Upper lobe of left lung (tissue), 6 donors: ENCODE measurements at regions not wholly inside any gene's neighbourhood (a gene's known extent, or its start where the extent isn't known, plus 50 kb on each side); places are given as distances from the start of the nearest gene placed in this dataset.

Source experiments
- ATAC-seq, 2 donors: fragments of 200-7000 bp; cut with Tn5 transposase; one replicate each; pipeline ENCODE4 v1.9.1; 2022; ENCODE audit warnings: mild to moderate bottlenecking in 2 of 2, moderate library complexity in 2 of 2; ENCODE audit not compliant: low FRiP score in 2 of 2
- DNase-seq, 2 donors: peaks; one replicate each; pipeline ENCODE4 v3.0.0-alpha.2; 2019 to 2020
- H3K27ac ChIP-seq, 4 donors: fragments of 200-600 bp; sonication (generic); one replicate each; pipeline ENCODE4 v1.5.1; 2016 to 2019
- H3K27me3 ChIP-seq, 4 donors: fragments of 200-600 bp; sonication (generic); one replicate each; pipeline ENCODE4 v1.5.1; 2017 to 2019
- H3K36me3 ChIP-seq, 4 donors: fragments of 200-600 bp; sonication (generic); one replicate each; pipeline ENCODE4 v1.5.1; 2016 to 2019
- H3K4me1 ChIP-seq, 4 donors: fragments of 200-600 bp; sonication (generic); one replicate each; pipeline ENCODE4 v1.5.1; 2018 to 2019
- H3K4me3 ChIP-seq, 4 donors: fragments of 200-600 bp; sonication (generic); one replicate each; pipeline ENCODE4 v1.5.1; 2017 to 2019; ENCODE audit warnings: mild to moderate bottlenecking in 2 of 4, moderate library complexity in 1 of 4
- H3K9me3 ChIP-seq, 4 donors: fragments of 200-600 bp; sonication (generic); one replicate each; pipeline ENCODE4 v1.5.1; 2018 to 2019
- CTCF ChIP-seq, 6 experiments: fragments of 450-650 bp in 4 of 6; fragments of 200-600 bp in 2 of 6; sonication (generic) in 2 of 6; IDR thresholded peaks; one replicate each; pipeline ENCODE4 v1.5.1; 2016 to 2019; ENCODE audit warnings: antibody characterized with exemption in 6 of 6
- EP300 ChIP-seq, 4 donors: sonication (generic); formaldehyde crosslinking; IDR thresholded peaks; one replicate each; pipeline ENCODE4 v1.5.1; 2017; ENCODE audit warnings: antibody characterized with exemption in 4 of 4, control low read depth in 2 of 4
- POLR2A ChIP-seq, 4 donors: fragments of 450-650 bp; IDR thresholded peaks; one replicate each; pipeline ENCODE4 v1.5.1; 2016 to 2017; ENCODE audit warnings: antibody characterized with exemption in 4 of 4, mild to moderate bottlenecking in 2 of 4
- POLR2AphosphoS5 ChIP-seq, 2 donors: sonication (generic); formaldehyde crosslinking; IDR thresholded peaks; one replicate each; pipeline ENCODE4 v1.5.1; 2017; ENCODE audit warnings: antibody characterized with exemption in 2 of 2
- WGBS, 2 donors: methylation state at CpG; one replicate each; pipeline ENCODE4 v1.1.5; 2017 to 2018; 5-methylcytosine and 5-hydroxymethylcytosine counted together
- donor health status: DM: no; HTN: no; CAD: no; lungs with moderate emphysema.
- donor health status: DM: no; HTN: yes; CAD: no; lungs with severe emphysema.

- ATAC-seq, result no peak
- no peaks in the 10 kb centered on the region for H3K27me3 ChIP-seq
- 72% methylated on average over 6 of the region's 6 CpGs for WGBS, 2 donors
- no peak overlapping the region for H3K27ac ChIP-seq
- no peaks in the 10 kb centered on the region for H3K36me3 ChIP-seq
- no peak for DNase-seq
- no peaks in the 10 kb centered on the region for H3K9me3 ChIP-seq
- no peak overlapping the region for H3K4me3 ChIP-seq
- TF ChIP-seq POLR2A (IDR thresholded peaks at IDR 0.05), result no peak
- no peak for TF ChIP-seq POLR2AphosphoS5 (IDR thresholded peaks at IDR 0.05)
- TF ChIP-seq EP300 (IDR thresholded peaks at IDR 0.05), result no peak
- TF ChIP-seq CTCF (IDR thresholded peaks at IDR 0.05), result no peak
- no peaks in the 10 kb centered on the region for H3K4me1 ChIP-seq
These were observed 408.7 kb downstream of the CNTN6 start for GRCh38 chr3:1501406-1502115.

- Histone ChIP-seq H3K27me3 (no peaks in the 10 kb centered on the region), H3K36me3 (no peaks in the 10 kb centered on the region), H3K4me1 (no peaks in the 10 kb centered on the region), H3K27ac (no peak overlapping the region), H3K9me3 (no peaks in the 10 kb centered on the region), H3K4me3 (no peak overlapping the region)
- WGBS, 2 donors, result 40 to 64% methylated on average over 1 of the region's 1 CpG
- TF ChIP-seq POLR2A (IDR thresholded peaks at IDR 0.05) (no peak), POLR2AphosphoS5 (IDR thresholded peaks at IDR 0.05) (no peak), CTCF (IDR thresholded peaks at IDR 0.05) (no peak), EP300 (IDR thresholded peaks at IDR 0.05) (no peak)
- no peak for ATAC-seq
- DNase-seq, result no peak
These were observed 413.3 kb downstream of the CNTN6 start for GRCh38 chr3:1506090-1506489.

- TF ChIP-seq POLR2A (IDR thresholded peaks at IDR 0.05), result no peak
- TF ChIP-seq EP300 (IDR thresholded peaks at IDR 0.05), result no peak
- no peak for TF ChIP-seq CTCF (IDR thresholded peaks at IDR 0.05)
- TF ChIP-seq POLR2AphosphoS5 (IDR thresholded peaks at IDR 0.05), result no peak
- 49 to 54% methylated on average over 3 of the region's 3 CpGs for WGBS, 2 donors
- H3K4me1 ChIP-seq, result no peaks in the 10 kb centered on the region
- no peak for ATAC-seq
- H3K27ac ChIP-seq, result no peak overlapping the region
- no peaks in the 10 kb centered on the region for H3K27me3 ChIP-seq
- H3K9me3 ChIP-seq, result no peaks in the 10 kb centered on the region
- H3K4me3 ChIP-seq, result no peak overlapping the region
- no peaks in the 10 kb centered on the region for H3K36me3 ChIP-seq
- DNase-seq, result no peak
These were observed 420.8 kb downstream of the CNTN6 start for GRCh38 chr3:1513662-1514061.

- H3K27me3 ChIP-seq, result no peaks in the 10 kb centered on the region
- WGBS, 2 donors, result 49 to 63% methylated on average over 4 of the region's 4 CpGs
- DNase-seq (no peak), ATAC-seq (no peak)
- H3K27ac ChIP-seq, result no peak overlapping the region
- no peaks in the 10 kb centered on the region for H3K9me3 ChIP-seq
- no peak overlapping the region for H3K4me3 ChIP-seq
- H3K36me3 ChIP-seq, result no peaks in the 10 kb centered on the region
- H3K4me1 ChIP-seq, result no peaks in the 10 kb centered on the region
- TF ChIP-seq CTCF (IDR thresholded peaks at IDR 0.05) (no peak), POLR2A (IDR thresholded peaks at IDR 0.05) (no peak), EP300 (IDR thresholded peaks at IDR 0.05) (no peak), POLR2AphosphoS5 (IDR thresholded peaks at IDR 0.05) (no peak)
These were observed 423.1 kb downstream of the CNTN6 start for GRCh38 chr3:1515882-1516281.

- TF ChIP-seq CTCF (IDR thresholded peaks at IDR 0.05) (no peak), POLR2A (IDR thresholded peaks at IDR 0.05) (no peak)
- WGBS, 2 donors, result 61 to 77% methylated on average over 4 of the region's 4 CpGs
These were observed 435.0 kb downstream of the CNTN6 start for GRCh38 chr3:1527786-1528185.

More at GRCh38 chr3:1527786-1528185, 435.0 kb downstream of the CNTN6 start:
- Histone ChIP-seq H3K4me1 (no peaks in the 10 kb centered on the region), H3K27ac (no peak overlapping the region), H3K9me3 (no peaks in the 10 kb centered on the region), H3K4me3 (no peak overlapping the region), H3K27me3 (no peaks in the 10 kb centered on the region), H3K36me3 (no peaks in the 10 kb centered on the region)
- ATAC-seq (no peak), DNase-seq (no peak)
